Neural cell (in vitro differentiated cells): ENCODE measurements at regions not wholly inside any gene's neighbourhood (a gene's known extent, or its start where the extent isn't known, plus 50 kb on each side); places are given as distances from the start of the nearest gene placed in this dataset.

ENCODE experiments used
- H2AFZ ChIP-seq: fragments of 200-600, 300-800 bp; sonication (generic), shearing (Covaris generic); 2 replicates; pipeline ENCODE4 v1.6.0; 2014; ENCODE audit warnings: low read depth, mild to moderate bottlenecking, antibody characterized with exemption, low read length, moderate library complexity
- H3F3A ChIP-seq: fragments of 200-600 bp; shearing (Covaris generic); 2 replicates; pipeline ENCODE4 v1.6.1; 2016; ENCODE audit warnings: mild to moderate bottlenecking, moderate library complexity, mixed read lengths, antibody characterized with exemption, low read length; ENCODE audit not compliant: insufficient read depth, poor library complexity, severe bottlenecking
- H3K27ac ChIP-seq: fragments of 200-600, 300-800 bp; sonication (generic), shearing (Covaris generic); 2 replicates; pipeline ENCODE4 v1.5.1; 2014; ENCODE audit warnings: mild to moderate bottlenecking, low read length, moderate library complexity
- H3K27me3 ChIP-seq: fragments of 300-800, 200-600 bp; sonication (generic), shearing (Covaris generic); 2 replicates; pipeline ENCODE4 v1.6.0; 2014; ENCODE audit warnings: mild to moderate bottlenecking, low read depth, low read length, moderate library complexity; ENCODE audit not compliant: insufficient read depth
- H3K36me3 ChIP-seq: fragments of 300-800, 200-600 bp; sonication (generic), shearing (Covaris generic); 2 replicates; pipeline ENCODE4 v1.5.1; 2014; ENCODE audit warnings: mild to moderate bottlenecking, antibody characterized with exemption, low read length, moderate library complexity; ENCODE audit not compliant: insufficient read depth
- H3K4me2 ChIP-seq: fragments of 300-800, 200-600 bp; sonication (generic), shearing (Covaris generic); 2 replicates; pipeline ENCODE4 v1.6.0; 2014; ENCODE audit warnings: mild to moderate bottlenecking, low read length
- H3K4me3 ChIP-seq: fragments of 300-800, 200-600 bp; sonication (generic), shearing (Covaris generic); 2 replicates; pipeline ENCODE4 v1.5.1; 2014; ENCODE audit warnings: mild to moderate bottlenecking, low read length, moderate library complexity
- H3K79me2 ChIP-seq: fragments of 200-600 bp; shearing (Covaris generic); replicated peaks from 2 replicates; pipeline ENCODE4 v1.6.0; 2014; ENCODE audit warnings: mild to moderate bottlenecking, low read length, moderate library complexity; ENCODE audit not compliant: insufficient read depth
- H3K9ac ChIP-seq: fragments of 300-800, 200-600 bp; sonication (generic), shearing (Covaris generic); 2 replicates; pipeline ENCODE4 v1.6.1; 2016; ENCODE audit warnings: mild to moderate bottlenecking, low read length, mixed read lengths
- H3K9me2 ChIP-seq: fragments of 200-600 bp; shearing (Covaris generic); 2 replicates; pipeline ENCODE4 v1.6.1; 2016; ENCODE audit warnings: mild to moderate bottlenecking, low read length, mixed read lengths; ENCODE audit not compliant: insufficient read depth
- H3K9me3 ChIP-seq: fragments of 200-600, 300-800 bp; sonication (generic), shearing (Covaris generic); 2 replicates; pipeline ENCODE4 v1.6.1; 2016; ENCODE audit warnings: mild to moderate bottlenecking, mixed run types, low read length, moderate library complexity, mixed read lengths
- H4K20me1 ChIP-seq: fragments of 200-600 bp; shearing (Covaris generic); 2 replicates; pipeline ENCODE4 v1.6.1; 2016; ENCODE audit warnings: mild to moderate bottlenecking, mixed run types; ENCODE audit not compliant: insufficient read depth
- EP300 ChIP-seq: fragments of 450-650 bp; conservative IDR thresholded peaks from 2 replicates; pipeline ENCODE4 v1.6.1; 2014; ENCODE audit warnings: antibody characterized with exemption, mild to moderate bottlenecking, moderate library complexity; ENCODE audit not compliant: poor library complexity, severe bottlenecking
- EZH2 ChIP-seq: fragments of 200-600, 300-800 bp; shearing (Covaris generic), sonication (generic); IDR thresholded peaks from 2 replicates; pipeline ENCODE4 v1.6.1; 2014; ENCODE audit warnings: antibody characterized with exemption, low read length, borderline replicate concordance, mild to moderate bottlenecking; ENCODE audit not compliant: insufficient read depth, poor library complexity, severe bottlenecking
- MXI1 ChIP-seq: fragments of 450-650 bp; conservative IDR thresholded peaks from 2 replicates; pipeline ENCODE4 v1.6.1; 2014; ENCODE audit warnings: antibody characterized with exemption, mild to moderate bottlenecking; ENCODE audit not compliant: poor library complexity, severe bottlenecking
- POLR2AphosphoS5 ChIP-seq: IDR thresholded peaks from 2 replicates; pipeline ENCODE4 v1.6.1; 2012
- RAD21 ChIP-seq: fragments of 450-650 bp; conservative IDR thresholded peaks from 2 replicates; pipeline ENCODE4 v1.6.1; 2014; ENCODE audit warnings: antibody characterized with exemption, mild to moderate bottlenecking, moderate library complexity
- SMC3 ChIP-seq: fragments of 450-650 bp; conservative IDR thresholded peaks from 2 replicates; pipeline ENCODE4 v1.6.1; 2014; ENCODE audit warnings: antibody characterized with exemption, mild to moderate bottlenecking, moderate library complexity; ENCODE audit not compliant: poor library complexity
- TAF1 ChIP-seq: IDR thresholded peaks from 2 replicates; pipeline ENCODE4 v1.6.1; 2012; ENCODE audit warnings: low read depth
- TF ChIP-seq, protein P1 (sequence below): fragments of 450-650 bp; IDR thresholded peaks from 2 replicates; pipeline ENCODE4 v1.5.1; 2014; ENCODE audit warnings: antibody characterized with exemption, mild to moderate bottlenecking, moderate library complexity; ENCODE audit not compliant: poor library complexity, severe bottlenecking
- TF ChIP-seq, protein P2 (sequence below): IDR thresholded peaks from 2 replicates; pipeline ENCODE4 v1.6.1; 2012; ENCODE audit warnings: borderline replicate concordance

DNA sequence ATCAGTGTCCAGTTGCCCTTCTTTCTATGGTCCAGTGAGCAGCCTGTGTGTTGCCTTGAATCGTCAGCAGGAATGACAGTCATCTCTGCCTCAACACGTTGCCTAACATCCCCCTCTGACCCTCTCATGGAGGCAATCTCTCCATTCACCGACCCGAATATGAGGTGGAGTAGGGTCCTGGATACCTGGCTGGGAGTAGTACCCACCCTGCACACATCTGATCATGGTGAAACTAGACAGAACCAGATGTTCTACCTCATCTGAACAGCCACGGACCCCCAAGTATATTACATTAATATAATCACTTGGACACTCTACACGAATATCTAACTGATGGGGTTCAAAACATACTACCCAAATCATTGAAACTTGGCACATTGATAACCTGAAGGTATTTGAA, 77.0 kb upstream of the COL21A1 start:
- Histone ChIP-seq H3K9me2 (no peaks in the 10 kb centered on the region), H3K9me3 (no peaks in the 10 kb centered on the region), H3K79me2 (no peaks in the 10 kb centered on the region), H3F3A (no peaks in the 10 kb centered on the region), H3K36me3 (no peaks in the 10 kb centered on the region), H3K4me3 (no peak overlapping the region), H3K27ac (no peak overlapping the region), H3K4me2 (no peak overlapping the region), H3K9ac (no peak overlapping the region), H4K20me1 (no peaks in the 10 kb centered on the region), H2AFZ (no peak overlapping the region), H3K27me3 (no peaks in the 10 kb centered on the region)
- TF ChIP-seq TAF1 (no peak), RAD21 (no peak), EP300 (no peak), MXI1 (no peak), SMC3 (no peak), EZH2 (no peak), POLR2AphosphoS5 (no peak)
- TF ChIP-seq, protein P1, sequence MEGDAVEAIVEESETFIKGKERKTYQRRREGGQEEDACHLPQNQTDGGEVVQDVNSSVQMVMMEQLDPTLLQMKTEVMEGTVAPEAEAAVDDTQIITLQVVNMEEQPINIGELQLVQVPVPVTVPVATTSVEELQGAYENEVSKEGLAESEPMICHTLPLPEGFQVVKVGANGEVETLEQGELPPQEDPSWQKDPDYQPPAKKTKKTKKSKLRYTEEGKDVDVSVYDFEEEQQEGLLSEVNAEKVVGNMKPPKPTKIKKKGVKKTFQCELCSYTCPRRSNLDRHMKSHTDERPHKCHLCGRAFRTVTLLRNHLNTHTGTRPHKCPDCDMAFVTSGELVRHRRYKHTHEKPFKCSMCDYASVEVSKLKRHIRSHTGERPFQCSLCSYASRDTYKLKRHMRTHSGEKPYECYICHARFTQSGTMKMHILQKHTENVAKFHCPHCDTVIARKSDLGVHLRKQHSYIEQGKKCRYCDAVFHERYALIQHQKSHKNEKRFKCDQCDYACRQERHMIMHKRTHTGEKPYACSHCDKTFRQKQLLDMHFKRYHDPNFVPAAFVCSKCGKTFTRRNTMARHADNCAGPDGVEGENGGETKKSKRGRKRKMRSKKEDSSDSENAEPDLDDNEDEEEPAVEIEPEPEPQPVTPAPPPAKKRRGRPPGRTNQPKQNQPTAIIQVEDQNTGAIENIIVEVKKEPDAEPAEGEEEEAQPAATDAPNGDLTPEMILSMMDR: no peak
- TF ChIP-seq, protein P2, sequence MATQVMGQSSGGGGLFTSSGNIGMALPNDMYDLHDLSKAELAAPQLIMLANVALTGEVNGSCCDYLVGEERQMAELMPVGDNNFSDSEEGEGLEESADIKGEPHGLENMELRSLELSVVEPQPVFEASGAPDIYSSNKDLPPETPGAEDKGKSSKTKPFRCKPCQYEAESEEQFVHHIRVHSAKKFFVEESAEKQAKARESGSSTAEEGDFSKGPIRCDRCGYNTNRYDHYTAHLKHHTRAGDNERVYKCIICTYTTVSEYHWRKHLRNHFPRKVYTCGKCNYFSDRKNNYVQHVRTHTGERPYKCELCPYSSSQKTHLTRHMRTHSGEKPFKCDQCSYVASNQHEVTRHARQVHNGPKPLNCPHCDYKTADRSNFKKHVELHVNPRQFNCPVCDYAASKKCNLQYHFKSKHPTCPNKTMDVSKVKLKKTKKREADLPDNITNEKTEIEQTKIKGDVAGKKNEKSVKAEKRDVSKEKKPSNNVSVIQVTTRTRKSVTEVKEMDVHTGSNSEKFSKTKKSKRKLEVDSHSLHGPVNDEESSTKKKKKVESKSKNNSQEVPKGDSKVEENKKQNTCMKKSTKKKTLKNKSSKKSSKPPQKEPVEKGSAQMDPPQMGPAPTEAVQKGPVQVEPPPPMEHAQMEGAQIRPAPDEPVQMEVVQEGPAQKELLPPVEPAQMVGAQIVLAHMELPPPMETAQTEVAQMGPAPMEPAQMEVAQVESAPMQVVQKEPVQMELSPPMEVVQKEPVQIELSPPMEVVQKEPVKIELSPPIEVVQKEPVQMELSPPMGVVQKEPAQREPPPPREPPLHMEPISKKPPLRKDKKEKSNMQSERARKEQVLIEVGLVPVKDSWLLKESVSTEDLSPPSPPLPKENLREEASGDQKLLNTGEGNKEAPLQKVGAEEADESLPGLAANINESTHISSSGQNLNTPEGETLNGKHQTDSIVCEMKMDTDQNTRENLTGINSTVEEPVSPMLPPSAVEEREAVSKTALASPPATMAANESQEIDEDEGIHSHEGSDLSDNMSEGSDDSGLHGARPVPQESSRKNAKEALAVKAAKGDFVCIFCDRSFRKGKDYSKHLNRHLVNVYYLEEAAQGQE: no peak

DNA sequence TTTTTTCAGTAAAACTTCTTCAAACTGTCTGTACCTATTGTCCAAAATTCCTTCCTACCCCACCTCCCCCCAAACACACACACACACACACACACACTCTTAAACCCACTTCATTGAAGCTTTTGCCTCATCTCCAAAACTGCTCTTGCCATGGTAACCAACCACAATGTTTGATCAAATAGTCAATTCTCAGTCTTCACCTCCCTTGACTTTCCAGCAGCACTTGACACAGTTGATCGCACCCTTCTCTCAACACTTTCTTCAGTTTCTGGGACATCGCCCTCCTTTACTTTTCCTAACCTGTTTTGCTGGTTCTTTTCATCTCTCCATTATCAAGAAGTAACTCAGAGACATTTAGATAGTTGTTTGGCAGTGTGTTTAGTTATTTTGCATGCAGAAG, 71.5 kb upstream of the COL21A1 start:
- TF ChIP-seq POLR2AphosphoS5: no peak
- TF ChIP-seq RAD21: no peak
- no peak for TF ChIP-seq MXI1
- no peak for TF ChIP-seq TAF1
- TF ChIP-seq EP300: no peak
- no peak for TF ChIP-seq SMC3
- H3K9ac ChIP-seq: no peak overlapping the region
- H4K20me1 ChIP-seq: no peaks in the 10 kb centered on the region
- no peak overlapping the region for H3K4me3 ChIP-seq
- no peak overlapping the region for H2AFZ ChIP-seq
- no peak overlapping the region for H3K4me2 ChIP-seq
- no peaks in the 10 kb centered on the region for H3F3A ChIP-seq
- no peaks in the 10 kb centered on the region for H3K9me3 ChIP-seq
- H3K9me2 ChIP-seq: no peaks in the 10 kb centered on the region
- no peaks in the 10 kb centered on the region for H3K79me2 ChIP-seq
- no peaks in the 10 kb centered on the region for H3K36me3 ChIP-seq
- H3K27ac ChIP-seq: no peak overlapping the region
- H3K27me3 ChIP-seq: no peaks in the 10 kb centered on the region
